LNCaP clone FGC (cell line): ENCODE measurements at regions not wholly inside any gene's neighbourhood (a gene's known extent, or its start where the extent isn't known, plus 50 kb on each side); places are given as distances from the start of the nearest gene placed in this dataset.

Experiments
- DNase-seq: peaks from one replicate; pipeline ENCODE4 v3.0.0-alpha.2; 2011; ENCODE audit warnings: low read depth
- H3K4me3 ChIP-seq: 2 replicates; pipeline ENCODE4 v1.5.1; 2011; ENCODE audit warnings: mild to moderate bottlenecking, low read depth, low read length, control low read depth
- CTCF ChIP-seq: IDR thresholded peaks from 2 replicates; pipeline ENCODE4 v1.5.1; 2012; ENCODE audit warnings: mild to moderate bottlenecking; ENCODE audit not compliant: control insufficient read depth, insufficient read depth; ENCODE audit errors: extremely low read depth

DNA sequence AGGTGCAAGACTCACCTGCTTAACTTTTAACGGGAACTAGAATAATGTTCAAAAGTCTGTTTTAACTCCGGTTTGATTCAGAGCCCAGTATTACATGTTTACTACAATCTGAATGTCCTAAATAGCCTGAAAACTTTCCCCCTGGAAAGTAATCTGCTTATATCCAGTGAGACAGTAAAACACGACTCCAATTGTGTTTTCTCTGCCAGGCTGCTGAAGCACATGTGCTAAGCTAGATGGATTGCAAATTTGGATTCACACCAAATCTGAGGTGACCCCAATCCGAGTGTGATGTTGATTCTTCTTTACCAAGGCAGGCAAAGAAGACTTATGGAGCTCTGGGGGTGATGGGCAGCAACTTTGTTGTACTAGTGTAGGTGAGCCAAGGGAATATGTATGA is 158.7 kb upstream of the PDGFD start:
- DNase-seq, result no peak
- H3K4me3 ChIP-seq, result no peak overlapping the region
- TF ChIP-seq CTCF, result no peak

GRCh38 chr11:104320956-104321355 is 157.0 kb upstream of the PDGFD start:
- DNase-seq, result no peak
- H3K4me3 ChIP-seq, result no peak overlapping the region
- no peak for TF ChIP-seq CTCF

DNA sequence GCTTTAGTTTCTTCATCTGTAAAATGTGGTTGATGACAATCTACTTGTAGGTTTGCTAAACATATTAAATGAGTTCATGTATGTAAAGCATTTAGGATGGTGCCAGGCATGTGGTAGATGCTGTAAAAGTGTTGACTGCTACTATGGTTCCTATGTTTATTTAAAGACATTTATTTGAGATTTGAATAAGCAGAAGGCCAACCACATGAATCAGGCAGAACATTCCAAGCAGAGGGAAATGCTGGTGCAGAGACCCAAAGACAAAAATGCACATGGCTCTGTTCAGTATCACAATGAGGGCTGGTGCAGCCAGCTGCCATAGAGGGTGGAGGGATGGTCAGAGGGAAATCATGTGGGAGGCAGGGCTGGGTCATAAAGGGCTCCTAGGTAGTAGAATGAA is 156.2 kb upstream of the PDGFD start:
- H3K4me3 ChIP-seq, result no peak overlapping the region
- TF ChIP-seq CTCF, result no peak
- peak; percentile 60 for DNase-seq

GRCh38 chr11:104319396-104319795 is 155.4 kb upstream of the PDGFD start:
- DNase-seq, result no peak
- H3K4me3 ChIP-seq, result no peak overlapping the region
- no peak for TF ChIP-seq CTCF

DNA sequence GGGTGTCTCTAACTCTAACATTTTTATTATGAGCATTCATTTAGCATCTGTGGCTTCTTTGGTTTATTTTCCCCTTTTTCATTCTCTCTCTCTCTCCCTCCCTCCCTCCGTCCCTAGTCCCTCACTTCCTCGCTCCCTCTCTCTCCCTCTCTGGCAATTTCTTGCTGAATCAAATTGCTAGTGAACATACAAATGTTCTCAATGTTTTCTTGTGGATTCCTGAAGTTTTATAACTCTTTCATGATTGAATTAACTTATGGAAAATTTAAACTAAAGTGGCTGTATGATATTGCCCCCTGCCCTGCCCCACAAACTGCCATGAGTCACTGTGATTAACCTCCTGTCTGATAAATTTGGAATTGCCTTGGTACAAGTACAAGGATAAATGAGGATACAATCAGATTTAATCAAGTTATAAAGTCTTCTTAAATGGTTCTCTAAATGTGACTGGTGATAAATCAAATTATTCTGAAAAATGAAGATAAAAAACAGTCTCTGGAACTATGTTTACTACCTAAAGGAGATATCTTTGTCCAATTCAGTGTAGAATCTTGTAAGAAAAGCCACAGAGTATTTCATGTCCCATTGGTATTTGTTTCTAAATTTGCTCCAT is 143.0 kb upstream of the PDGFD start:
- TF ChIP-seq CTCF, result no peak
- DNase-seq, result no peak
- H3K4me3 ChIP-seq, result no peak overlapping the region

DNA sequence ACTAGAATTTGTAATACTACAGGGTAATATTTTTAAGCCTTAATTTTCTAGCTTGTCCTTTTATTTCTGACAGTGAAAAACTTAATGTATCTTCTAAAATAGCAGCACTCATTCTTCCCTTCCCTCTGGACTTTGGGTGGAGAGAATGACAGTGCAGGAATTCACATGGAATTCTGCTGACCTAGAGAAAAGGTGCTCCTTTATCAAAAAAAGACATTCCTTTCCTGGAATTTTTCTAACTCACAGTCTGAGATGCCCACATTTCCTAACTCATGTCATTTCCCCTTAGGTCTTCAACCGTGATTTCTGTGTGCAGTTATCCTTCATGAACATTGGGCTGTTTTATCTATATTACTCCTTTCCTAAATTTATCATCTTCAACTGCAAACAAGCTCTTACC is 137.8 kb upstream of the PDGFD start:
- no peak for DNase-seq
- no peak for TF ChIP-seq CTCF
- H3K4me3 ChIP-seq, result no peak overlapping the region

- no peak for TF ChIP-seq CTCF
- DNase-seq, result no peak
Measured at GRCh38 chr11:104291646-104292045, 127.7 kb upstream of the PDGFD start.

More at GRCh38 chr11:104291646-104292045, 127.7 kb upstream of the PDGFD start:
- no peak overlapping the region for H3K4me3 ChIP-seq
